ENCODE measurements at regions not wholly inside any gene's neighbourhood (a gene's known extent, or its start where the extent isn't known, plus 50 kb on each side); places are given as distances from the start of the nearest gene placed in this dataset.

DNA sequence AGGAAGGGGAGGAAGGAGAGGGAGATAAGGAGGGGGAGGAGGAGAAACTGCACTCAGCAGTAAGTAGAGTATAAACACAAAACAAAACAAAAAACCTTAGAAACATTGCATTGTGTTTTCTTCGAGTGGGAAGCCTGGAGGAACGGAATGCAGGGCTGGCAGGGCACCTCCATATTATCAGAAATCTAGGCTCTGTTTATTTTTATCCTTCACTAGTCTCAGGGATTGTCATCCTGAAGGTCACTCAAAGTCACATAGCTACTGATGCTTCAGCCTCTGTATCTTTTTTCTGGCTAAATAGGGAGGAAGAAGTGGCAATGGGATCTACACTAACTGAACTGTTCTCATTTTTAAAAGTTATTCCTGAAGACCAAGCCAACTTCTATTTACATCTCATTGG lies 467.8 kb downstream of the KCTD12 start:
- no peak for DNase-seq

DNA sequence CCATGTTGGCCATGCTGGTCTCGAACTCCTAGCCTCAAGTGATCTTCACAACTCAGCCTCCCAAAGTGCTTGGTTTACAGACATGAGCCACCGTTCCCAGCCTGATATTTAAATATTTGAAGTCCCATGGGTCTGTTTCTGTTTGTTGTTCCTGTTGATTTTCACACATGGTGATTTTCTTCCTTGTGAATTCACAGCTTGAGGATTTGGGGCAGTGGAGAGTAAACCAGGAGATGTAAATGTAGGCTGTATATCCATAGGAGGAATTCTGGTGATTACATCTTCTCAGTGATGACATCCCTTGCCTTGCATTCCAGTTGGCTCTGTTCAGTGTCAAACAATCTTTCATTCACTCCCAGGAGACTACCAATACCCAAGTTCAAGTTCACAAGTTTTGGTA lies 471.9 kb downstream of the KCTD12 start:
- DNase-seq = no peak

DNA sequence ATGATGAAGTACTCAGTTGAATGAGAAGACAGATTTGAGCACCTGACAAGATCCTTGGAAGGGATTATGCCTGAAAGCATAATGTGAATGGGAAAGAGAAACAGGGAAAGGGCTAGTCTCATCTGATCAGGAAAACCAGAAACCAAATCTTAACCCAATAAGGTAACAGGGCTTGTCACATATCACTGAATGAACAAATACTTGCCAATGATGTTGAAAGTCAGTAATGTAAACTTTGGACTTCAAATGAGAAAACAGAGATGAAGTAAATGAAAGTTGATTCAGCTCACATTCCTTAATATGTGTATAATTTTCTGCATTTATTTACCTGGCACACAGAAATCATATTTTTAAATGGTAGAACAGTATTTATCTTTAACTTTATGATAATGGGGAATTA lies 480.0 kb downstream of the KCTD12 start:
- DNase-seq = no peak

DNA sequence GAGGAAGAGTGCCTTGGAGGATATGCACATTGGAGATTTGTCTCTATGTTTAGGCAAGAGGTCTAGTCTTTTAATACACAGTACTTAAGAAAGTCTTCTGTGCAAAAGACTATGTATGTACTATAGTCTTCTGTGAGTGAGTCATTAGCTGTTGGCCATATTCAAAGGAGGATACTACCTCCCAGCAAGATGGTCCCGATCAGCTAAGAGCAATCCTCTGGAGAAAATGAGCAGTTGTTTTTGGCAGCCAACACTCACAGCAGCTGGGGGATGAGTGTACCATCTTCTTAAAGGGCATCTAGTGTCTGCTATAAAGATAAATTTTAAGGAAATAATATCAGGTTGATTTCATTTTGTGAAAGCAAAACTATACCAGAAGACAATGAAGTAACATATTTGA lies 487.8 kb downstream of the KCTD12 start:
- no peak for DNase-seq

DNA sequence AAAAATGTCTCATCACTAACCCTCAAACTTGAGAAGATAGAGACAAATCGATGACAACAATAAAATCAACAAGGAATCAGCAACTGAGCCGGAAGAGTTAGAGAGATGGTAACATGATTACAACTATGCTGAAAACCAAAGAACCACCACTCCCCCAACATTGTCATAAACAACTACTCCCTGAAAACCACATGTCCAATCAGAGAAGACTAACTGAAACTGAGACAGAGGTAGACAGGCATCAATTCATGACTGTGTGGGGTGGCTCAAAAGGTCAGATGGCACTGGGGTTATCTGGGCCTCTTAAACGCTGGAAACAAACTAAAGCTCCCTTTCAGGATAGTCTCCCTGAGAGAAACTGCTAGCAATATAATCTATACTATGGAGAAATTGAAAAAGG lies 488.8 kb downstream of the KCTD12 start:
- no peak for DNase-seq

DNA sequence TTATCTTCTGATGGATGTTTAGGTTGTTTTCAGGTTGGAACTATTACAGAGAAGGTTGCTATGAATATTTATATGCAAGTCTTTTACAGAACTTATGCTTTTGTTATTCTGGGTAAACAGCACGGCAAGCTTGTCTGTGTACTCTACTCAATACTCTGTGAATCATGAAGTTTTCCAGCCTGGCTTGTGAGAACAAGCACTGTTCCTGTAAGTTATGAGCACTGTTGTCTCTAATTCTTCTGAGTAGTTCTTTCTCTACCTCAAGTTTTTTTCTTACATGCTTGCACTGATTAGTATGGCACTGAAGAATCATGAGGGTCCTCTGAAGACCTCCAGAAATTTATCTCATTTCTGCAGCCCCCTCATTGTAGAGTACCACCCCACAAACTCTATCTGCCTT lies 496.9 kb downstream of the KCTD12 start:
- DNase-seq = no peak

DNA sequence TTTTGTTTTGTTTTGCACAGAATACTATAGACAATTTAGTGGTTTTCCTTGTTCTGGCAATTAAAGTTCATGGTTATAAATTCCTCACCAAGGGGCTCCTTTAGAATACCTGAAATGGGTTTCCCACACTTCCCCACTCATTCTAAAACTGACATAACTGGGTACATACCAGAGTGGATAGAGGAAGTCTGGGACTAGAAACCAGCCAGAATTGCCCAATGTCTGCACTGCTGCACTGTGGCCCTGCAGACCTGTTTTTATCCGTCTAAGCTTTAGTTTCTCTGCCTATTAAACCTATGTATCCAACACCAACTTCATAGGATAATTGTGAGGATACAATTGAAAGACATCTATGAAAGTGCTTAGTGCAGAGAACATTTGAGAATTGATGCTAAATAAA lies 498.6 kb downstream of the KCTD12 start:
- no peak for DNase-seq

DNA sequence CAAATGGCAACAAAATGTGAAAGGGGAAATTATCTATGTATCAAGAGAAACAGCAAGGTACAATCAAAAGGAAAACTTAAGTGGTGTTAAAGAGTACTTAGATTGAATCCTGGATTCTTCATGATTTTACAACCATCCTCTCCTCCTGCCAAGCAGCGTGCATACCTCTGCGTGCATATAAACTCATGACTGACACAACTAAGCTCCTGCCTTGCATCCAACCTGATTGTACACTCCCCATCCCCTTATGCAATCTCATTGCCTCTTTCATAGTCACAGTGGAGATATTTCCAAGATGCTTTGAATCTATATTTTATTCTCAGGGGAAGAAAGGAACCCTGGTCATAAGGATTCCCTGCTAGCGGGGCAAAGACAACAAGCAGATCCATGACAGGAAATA lies 499.9 kb downstream of the KCTD12 start:
- no peak for DNase-seq

DNA sequence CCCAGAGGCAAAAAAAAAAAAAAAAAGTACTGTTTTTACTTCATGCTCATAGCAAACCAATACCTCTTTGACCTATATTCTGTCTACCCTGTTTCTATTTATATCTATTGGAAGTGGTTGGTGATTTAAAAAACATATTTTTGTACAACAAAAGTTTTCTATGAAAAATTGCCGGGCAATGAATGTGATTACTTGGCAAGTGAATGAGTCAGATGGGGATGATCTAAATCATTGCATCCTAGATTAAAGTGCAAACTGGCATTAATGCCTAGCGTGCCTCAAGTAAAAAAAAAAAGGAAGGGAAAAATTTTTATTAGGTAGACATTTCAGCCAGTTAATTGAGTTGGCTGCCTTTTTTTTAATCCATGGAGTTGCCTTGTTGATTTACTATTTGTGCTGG lies 500.6 kb downstream of the KCTD12 start:
- DNase-seq = no peak

DNA sequence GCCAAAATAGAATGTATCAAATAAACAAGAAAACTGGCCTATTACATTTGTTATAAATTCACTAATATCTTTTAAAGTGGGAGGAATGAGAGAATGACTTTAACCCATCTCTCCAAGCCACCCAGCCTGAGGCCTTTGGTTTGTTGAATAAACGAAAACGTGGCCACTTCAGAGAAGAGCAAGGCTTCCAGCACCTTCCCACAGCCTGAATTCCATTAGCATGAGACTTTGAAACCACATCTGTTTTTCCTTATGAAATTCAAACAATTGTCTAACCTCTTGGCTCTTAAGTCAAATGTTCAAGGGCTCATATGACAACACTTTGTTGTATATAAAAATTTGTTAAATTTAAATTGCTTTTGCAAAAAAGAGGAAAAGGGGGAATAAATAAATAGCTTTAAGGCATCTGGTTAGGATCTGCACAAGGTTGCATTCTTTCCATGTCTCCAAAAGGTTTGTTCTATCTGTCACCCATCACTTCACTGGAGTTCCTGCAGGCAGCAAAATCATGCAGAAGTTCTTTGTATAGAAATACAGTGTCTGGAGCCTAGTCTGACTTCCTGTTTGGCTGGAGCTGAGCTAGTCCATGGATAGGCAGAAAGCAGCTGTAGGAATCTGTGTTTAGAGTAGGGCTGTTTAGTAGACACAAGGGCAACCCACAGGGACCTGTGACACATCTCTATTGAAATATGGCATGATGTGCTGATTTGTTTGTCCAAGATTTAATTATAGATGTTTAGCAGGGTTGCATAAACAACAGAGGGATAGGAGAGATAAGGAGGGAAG lies 502.3 kb downstream of the KCTD12 start:
- peak in 2 of 3 experiments; percentile 27 to 69 for DNase-seq

DNA sequence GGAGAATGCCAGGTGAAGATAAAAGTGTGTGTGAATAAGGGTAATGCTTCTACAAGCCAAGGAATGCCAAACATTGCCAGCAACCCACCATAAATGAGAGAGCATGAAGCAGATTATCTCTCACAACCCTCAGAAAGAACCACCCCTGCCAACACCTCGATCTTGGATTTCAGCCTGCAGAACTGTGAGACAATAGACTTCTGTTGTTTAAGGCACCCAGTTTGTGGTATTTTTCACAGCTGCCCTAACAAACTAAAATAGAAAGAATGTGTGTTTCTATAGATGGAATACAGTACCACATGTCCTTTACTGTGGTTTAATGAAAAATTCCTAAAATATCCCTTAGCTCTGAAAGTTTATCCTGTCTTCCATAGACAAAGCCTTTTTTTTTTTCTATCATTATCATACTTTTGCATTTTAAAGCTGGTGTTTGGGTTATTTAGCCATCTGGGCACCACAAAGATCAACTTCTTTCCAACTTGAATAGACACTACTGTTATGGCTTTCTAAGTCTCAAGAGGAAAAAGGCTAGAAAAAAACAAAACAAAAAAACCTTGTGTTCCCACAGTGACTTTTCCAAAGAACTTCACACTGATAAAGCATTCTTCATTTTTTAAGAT lies 505.6 kb downstream of the KCTD12 start:
- no peak for DNase-seq

DNA sequence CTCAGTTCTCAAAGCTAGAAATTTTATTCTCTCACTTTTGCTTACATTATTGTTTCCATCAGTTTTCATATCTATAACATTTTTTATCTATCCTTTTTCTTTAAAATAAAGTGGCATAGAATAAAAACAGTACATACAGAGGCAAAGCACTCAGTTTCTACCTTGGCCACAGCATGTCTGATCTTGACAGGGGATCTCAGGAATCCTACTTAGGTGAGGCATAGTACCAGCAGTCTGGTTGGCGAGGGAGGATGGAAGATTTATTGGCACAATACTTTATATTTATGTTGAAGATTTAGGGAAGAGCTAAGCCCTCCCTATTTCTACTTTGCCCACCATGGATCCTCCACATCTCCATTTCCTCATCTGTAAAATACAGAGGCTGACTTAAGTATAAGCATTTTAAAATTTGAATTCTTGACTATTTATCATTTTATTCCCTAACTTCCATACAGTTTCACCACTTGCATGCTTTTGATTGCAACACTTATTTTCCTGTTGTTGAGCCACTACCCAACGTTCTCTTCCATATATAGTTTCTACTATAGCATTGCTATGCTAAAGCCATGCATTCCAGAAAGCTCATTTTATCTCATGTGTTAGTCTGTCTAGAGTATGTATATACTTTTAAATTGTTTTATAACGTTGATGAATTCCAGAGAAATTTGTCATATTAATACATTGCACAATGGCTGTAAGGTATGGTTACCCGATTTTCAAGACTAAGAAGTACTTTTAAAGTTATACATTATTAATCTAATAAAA lies 506.7 kb downstream of the KCTD12 start:
- no peak for DNase-seq

DNA sequence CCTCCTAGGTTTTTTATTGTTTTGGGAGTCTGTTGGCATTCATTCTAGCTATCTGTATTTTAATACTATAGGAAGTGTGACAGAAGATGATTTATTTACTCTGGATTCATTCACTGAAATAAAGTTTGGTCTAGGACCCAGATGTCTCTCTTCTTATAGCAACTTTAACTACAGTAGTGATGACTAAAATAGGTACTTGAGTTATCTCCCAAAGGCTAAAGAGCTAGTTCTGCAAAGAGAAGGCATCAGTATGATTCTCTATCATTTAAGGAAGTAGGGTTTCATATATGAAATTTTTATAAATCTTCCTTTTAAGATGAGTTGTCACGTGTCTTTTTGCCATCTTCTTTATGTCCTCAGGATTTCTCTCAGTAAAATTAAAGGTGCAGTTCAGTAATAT lies 507.4 kb downstream of the KCTD12 start:
- DNase-seq = no peak

DNA sequence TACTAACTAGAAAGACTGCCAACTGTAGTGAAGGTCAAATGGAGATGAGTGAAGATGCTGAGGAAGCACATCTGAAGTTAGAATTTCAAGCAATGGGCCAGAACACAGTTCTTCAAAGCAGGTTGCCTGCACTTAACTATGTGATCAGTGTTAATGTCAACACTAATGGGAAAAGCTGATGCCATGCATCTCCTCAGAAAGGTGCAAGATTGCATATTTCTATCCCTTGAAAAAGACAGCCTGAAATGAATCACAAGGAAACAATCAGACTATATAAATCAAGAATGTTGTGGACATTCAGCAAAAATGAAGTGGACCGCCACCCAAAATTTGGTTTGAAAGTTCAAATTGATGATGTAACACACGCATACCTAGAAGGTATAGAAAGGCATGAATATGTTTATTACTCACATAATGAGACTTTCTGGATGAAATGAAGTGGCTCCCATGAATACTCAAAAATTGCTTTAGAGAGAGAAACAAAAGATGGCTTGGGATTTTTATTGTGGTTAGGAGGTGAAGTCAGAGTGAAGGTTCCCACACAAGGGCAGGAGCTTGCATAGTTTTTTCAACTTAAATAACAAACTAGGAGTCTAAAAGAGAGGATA lies 522.4 kb downstream of the KCTD12 start:
- no peak for DNase-seq

DNA sequence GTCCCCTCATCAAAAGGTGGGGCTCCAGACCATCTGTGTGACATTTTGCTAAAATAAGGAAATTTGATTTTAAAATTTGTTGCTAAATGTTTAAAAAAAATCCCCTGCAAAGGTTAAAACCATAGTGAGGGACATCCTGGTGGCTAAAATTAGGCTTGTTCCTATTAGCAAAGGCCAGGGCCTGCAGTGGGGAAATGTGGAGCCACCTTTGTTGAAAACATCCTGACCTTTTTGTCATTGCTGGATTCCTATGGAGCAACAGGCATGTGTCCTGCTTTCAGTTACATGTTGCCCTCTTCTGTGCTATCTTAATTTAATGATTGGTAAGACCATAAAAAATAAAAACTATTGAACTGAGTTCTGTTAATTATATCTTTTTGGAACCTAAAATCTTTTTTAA lies 524.3 kb downstream of the KCTD12 start:
- DNase-seq = no peak

DNA sequence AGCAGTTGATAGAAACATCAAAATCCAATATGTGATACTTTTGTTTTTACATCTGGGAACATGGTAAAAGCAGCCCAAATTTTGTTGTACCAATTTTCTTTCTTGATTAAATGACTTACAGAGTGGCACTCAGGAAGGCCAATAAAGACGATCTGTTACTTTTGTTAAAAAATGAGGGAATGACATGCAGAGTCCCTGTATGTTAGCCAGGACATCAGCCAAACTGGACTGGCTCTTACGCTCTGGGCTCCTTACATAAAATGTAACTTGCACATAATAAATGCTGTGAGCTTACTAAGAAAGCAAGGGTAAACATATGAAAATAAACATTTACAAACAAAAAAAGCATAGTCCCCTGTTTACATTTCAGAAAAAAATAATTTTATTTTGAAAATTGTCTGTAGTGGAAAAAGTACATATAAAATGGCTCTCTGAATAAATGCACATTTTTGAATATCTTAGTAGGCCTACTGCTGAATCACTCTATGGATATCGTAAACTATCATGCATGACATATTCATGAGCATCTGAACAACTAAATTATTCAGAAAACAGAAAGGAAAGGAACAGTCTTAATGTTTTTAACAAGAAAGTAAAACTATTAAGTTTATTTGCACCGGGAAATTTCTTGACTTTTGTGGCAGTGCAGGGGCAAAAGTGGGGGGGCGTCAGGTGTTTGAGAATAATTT lies 534.5 kb downstream of the KCTD12 start:
- no peak for DNase-seq

DNA sequence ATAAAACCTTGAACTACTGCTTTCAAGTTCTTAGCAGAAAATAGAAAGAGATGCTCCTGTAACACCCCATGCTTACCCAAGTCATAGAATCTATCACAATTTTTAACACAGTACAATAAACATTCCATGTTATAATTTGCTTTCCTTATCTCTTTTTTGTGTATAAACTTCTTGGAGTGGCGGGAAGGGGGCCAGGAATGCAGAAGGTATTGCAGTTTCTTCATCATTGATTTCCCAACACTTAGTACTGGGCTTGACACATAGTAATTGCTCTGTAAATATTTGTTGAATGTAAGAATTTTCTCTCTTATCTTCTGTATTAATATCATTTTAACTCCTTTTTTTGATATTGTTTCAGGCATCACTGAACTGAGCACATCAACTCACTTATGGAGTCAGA lies 535.8 kb downstream of the KCTD12 start:
- no peak for DNase-seq

DNA sequence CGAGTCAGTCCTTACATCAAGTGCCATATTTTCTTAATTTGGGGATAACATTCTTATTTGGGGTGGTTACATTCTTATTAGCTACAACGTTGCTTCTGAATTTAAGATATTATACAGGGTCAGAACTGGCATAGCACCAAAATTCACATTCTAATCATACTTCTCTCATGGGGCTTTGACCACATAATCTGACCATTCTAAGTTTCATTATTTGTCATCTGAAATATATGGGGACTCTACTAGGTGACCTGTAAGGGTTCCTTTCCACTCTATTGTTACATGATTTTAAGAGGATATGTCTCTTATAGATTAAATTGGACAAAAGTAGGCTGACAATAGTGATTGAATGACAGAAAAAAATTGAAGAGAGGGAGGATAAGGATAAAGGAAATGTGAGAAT lies 536.5 kb downstream of the KCTD12 start:
- no peak for DNase-seq

DNA sequence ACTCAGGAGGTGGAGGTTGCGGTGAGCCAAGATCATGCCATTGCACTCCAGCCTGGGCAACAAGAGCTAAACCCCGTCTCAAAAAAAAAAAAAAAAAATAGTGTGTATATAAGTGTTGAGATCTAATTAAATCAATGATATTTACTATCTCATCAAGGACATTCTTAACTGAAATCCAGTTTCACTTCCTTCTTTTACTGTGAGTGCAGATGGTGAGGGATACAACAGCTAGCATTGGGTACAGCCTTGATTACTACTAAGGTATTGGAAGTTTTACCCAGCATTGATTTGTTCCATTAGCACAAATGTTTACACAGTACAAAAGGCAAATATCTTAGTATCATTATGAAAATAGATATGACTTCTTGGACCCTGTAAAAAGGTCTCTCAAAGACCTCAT lies 546.6 kb downstream of the KCTD12 start:
- no peak for DNase-seq

DNA sequence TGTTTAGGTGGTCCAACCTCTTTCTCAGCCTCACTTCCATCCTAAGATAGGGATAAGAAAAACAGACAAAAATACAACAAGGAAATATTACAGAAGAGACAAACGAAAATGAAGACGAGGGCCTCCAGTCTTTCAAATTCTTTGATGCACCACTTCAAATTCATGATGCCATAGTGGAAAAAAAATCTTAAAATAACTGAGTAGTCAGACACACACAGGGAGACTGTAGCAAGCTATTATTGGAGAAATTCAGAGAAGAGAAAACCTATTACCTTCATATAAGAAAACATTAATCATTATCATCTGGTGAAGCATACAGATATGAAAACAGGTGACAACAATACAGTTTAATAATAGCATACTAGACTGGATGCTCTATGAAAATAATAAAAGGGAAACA lies 548.2 kb downstream of the KCTD12 start:
- DNase-seq = no peak

DNA sequence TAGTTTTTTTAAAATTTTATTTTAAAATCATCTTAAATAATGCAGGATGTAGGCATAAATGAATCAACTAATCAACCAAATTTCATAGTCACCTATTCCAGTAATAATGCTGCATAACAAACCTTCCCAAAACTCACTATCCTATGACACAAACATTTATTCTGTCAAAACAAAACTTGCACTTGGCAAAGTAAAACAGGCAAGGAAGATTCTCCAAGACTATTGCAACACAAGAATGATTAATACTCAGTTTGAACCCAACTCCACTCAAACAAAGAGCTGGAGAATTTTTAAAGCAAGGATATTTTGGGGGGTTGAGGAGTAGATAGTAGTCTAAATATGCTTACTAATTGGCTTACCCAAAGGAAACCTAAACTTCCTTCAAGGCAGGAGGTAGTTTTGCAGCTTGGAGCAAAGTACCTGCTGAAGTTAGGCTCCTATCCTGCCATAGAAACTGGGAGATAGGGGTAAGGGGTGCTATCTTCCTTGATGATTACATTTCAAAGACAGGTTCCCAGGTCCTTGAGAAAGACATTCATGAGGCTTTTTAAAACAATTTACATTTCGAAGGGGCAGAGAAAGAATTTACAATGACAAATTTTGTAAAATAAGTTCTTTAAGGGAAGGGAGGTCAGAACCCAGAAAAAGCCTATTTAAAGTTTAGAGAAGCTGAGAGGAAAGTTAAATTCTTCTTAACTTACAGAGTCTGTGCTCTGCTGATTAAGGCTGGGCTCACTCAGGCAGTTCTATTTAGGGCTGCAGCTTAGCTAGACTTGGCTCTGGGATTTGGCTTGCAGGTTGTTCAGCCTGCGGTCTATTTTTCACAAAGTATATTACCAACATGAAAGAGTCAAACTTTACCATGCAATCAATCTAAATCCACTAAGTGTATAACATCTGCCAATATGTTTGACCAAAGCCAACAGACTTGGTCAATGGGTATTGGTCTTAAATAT lies 549.0 kb downstream of the KCTD12 start:
- no peak for DNase-seq

DNA sequence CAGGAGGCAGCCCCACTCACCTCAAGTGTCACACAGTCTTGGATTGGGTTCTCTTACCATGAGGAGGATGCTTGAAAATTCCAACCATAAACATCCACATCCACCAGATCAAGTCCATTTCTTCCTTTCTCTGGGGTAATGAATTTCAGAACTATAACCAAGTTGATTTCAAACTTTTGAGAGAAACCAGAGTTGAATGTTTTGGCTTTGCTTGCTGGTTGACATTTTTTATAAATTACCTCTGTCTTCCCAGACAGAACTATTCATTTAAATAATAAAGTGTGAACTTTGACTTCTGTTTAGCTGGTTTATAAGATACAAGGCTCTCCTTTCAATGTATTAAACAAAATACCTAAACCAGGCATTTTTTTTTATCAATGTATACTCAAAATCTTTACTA lies 550.7 kb downstream of the KCTD12 start:
- DNase-seq = no peak

Measured in NCI-H1417 (cell line).